Mesendoderm (in vitro differentiated cells): ENCODE measurements at regions not wholly inside any gene's neighbourhood (a gene's known extent, or its start where the extent isn't known, plus 50 kb on each side); places are given as distances from the start of the nearest gene placed in this dataset.

Experiments
- DNase-seq: peaks from one replicate; pipeline ENCODE4 v3.0.0; 2013
- H2AK5ac ChIP-seq: 2 replicates; pipeline ENCODE4 v1.6.1; 2013; ENCODE audit warnings: low read length, inconsistent platforms
- H2BK120ac ChIP-seq: 2 replicates; pipeline ENCODE4 v1.6.1; 2013; ENCODE audit warnings: low read depth, mild to moderate bottlenecking, low read length, moderate library complexity, mixed read lengths
- H2BK15ac ChIP-seq: replicated peaks from 2 replicates; pipeline ENCODE4 v1.6.1; 2013; ENCODE audit warnings: low read depth, mild to moderate bottlenecking, moderate library complexity
- H2BK5ac ChIP-seq: 2 replicates; pipeline ENCODE4 v1.6.1; 2013; ENCODE audit warnings: low read length, inconsistent platforms
- H3K18ac ChIP-seq: 2 replicates; pipeline ENCODE4 v1.6.1; 2013; ENCODE audit warnings: mild to moderate bottlenecking, low read length, mixed read lengths
- H3K23ac ChIP-seq: one replicate; pipeline ENCODE4 v1.6.1; 2013; ENCODE audit warnings: low read length
- H3K27ac ChIP-seq: 2 replicates; pipeline ENCODE4 v1.5.1; 2013; ENCODE audit warnings: low read depth, mild to moderate bottlenecking, inconsistent platforms, low read length, moderate library complexity
- H3K27me3 ChIP-seq: 2 replicates; pipeline ENCODE4 v1.6.1; 2013; ENCODE audit warnings: low read length, control low read depth, mild to moderate bottlenecking, inconsistent platforms; ENCODE audit not compliant: insufficient read depth, poor library complexity
- H3K36me3 ChIP-seq: 2 replicates; pipeline ENCODE4 v1.6.1; 2013; ENCODE audit warnings: low read length, inconsistent platforms; ENCODE audit not compliant: control insufficient read depth, insufficient read depth
- H3K4ac ChIP-seq: one replicate; pipeline ENCODE4 v1.6.1; 2013; ENCODE audit warnings: low read depth, mild to moderate bottlenecking, low read length, moderate library complexity
- H3K4me1 ChIP-seq: 2 replicates; pipeline ENCODE4 v1.6.1; 2013; ENCODE audit warnings: low read depth, low read length, inconsistent platforms; ENCODE audit not compliant: control insufficient read depth
- H3K4me2 ChIP-seq: 2 replicates; pipeline ENCODE4 v1.6.1; 2013; ENCODE audit warnings: low read length
- H3K4me3 ChIP-seq: 2 replicates; pipeline ENCODE4 v1.5.1; 2013; ENCODE audit warnings: mild to moderate bottlenecking, low read length
- H3K56ac ChIP-seq: one replicate; pipeline ENCODE4 v1.6.1; 2013; ENCODE audit warnings: low read length
- H3K79me1 ChIP-seq: 2 replicates; pipeline ENCODE4 v1.6.1; 2013; ENCODE audit warnings: low read length, inconsistent platforms
- H3K79me2 ChIP-seq: 2 replicates; pipeline ENCODE4 v1.6.1; 2013; ENCODE audit warnings: mild to moderate bottlenecking, low read length; ENCODE audit not compliant: control insufficient read depth, insufficient read depth
- H3K9ac ChIP-seq: 2 replicates; pipeline ENCODE4 v1.6.1; 2013; ENCODE audit warnings: low read length, inconsistent platforms
- H4K5ac ChIP-seq: one replicate; pipeline ENCODE4 v1.6.1; 2013; ENCODE audit warnings: low read length
- H4K8ac ChIP-seq: one replicate; pipeline ENCODE4 v1.6.1; 2013; ENCODE audit warnings: low read depth, mild to moderate bottlenecking, control low read depth, low read length, moderate library complexity
- WGBS: extraction: QIAGEN DNeasy Blood & Tissue Kit; methylation state at CpG from one replicate; pipeline ENCODE4 v1.1.7; 2013; ENCODE audit warnings: low lambda C conversion rate, missing lambda C conversion rate; ENCODE audit not compliant: insufficient coverage; ENCODE audit errors: extremely low coverage; 5-methylcytosine and 5-hydroxymethylcytosine counted together

DNA sequence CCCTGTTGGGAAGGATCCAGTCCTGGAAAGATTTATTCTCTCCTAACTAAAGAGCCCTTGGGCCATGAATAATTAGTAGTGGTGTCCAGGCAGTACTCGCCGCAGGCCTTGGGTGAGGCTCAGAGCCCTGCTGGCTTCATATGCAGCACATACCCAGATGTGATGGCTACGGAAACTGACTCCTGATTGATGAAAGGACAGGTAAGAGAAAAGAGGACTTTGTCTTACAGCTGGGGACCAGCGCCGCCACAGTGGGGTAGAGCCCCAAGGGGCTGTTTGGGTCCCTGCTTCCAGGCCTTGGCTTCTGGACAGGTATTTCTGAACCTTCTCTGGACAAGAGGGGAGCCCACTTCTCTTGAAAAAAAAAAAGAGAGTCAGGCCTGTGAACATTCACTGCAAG is 1680.8 kb downstream of the EFNB2 start:
- no peak overlapping the region for H3K4me3 ChIP-seq
- no peak overlapping the region for H3K4me2 ChIP-seq
- no peak overlapping the region for H2AK5ac ChIP-seq
- no peak overlapping the region for H2BK15ac ChIP-seq
- H2BK120ac ChIP-seq, result no peak overlapping the region
- no peaks in the 10 kb centered on the region for H3K79me2 ChIP-seq
- H3K27ac ChIP-seq, result no peak overlapping the region
- H3K36me3 ChIP-seq, result no peaks in the 10 kb centered on the region
- no peak overlapping the region for H3K4ac ChIP-seq
- no peak overlapping the region for H3K23ac ChIP-seq
- no peak overlapping the region for H3K18ac ChIP-seq
- H4K8ac ChIP-seq, result no peak overlapping the region
- H2BK5ac ChIP-seq, result no peak overlapping the region
- no peaks in the 10 kb centered on the region for H3K4me1 ChIP-seq
- no peak for DNase-seq
- WGBS, result no CpG with 5 or more reads among the region's 5 CpGs
- H4K5ac ChIP-seq, result no peak overlapping the region
- H3K56ac ChIP-seq, result no peak overlapping the region
- no peak overlapping the region for H3K9ac ChIP-seq
- no peaks in the 10 kb centered on the region for H3K27me3 ChIP-seq
- no peaks in the 10 kb centered on the region for H3K79me1 ChIP-seq

DNA sequence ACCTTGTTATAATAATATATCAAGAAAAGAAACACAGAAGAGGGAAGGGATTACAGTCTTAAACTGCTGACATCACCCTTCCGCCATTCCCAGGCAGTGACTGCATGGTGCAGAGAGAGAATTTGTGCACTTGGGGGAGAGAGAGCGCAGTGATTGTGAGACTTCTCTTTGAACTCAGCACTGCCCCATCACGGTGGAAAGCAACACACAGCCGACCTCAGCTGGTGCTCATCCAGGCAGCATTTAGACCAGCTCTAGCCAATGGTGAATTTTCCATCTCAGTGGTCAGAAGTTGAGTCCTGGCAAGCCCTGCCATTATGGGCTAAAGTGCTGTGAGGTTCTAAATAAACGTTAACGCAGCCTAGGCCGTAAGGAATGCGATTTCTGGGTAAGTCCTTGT is 1681.5 kb downstream of the EFNB2 start:
- Histone ChIP-seq H2BK120ac (no peak overlapping the region), H3K4ac (no peak overlapping the region), H2AK5ac (no peak overlapping the region), H2BK15ac (no peak overlapping the region), H3K36me3 (no peaks in the 10 kb centered on the region), H4K8ac (no peak overlapping the region), H3K27ac (no peak overlapping the region), H4K5ac (no peak overlapping the region), H3K18ac (no peak overlapping the region), H2BK5ac (no peak overlapping the region), H3K23ac (no peak overlapping the region), H3K4me3 (no peak overlapping the region), H3K9ac (no peak overlapping the region), H3K79me2 (no peaks in the 10 kb centered on the region), H3K79me1 (no peaks in the 10 kb centered on the region), H3K4me2 (no peak overlapping the region), H3K27me3 (no peaks in the 10 kb centered on the region), H3K56ac (no peak overlapping the region), H3K4me1 (no peaks in the 10 kb centered on the region)
- no CpG with 5 or more reads among the region's 8 CpGs for WGBS
- no peak for DNase-seq

DNA sequence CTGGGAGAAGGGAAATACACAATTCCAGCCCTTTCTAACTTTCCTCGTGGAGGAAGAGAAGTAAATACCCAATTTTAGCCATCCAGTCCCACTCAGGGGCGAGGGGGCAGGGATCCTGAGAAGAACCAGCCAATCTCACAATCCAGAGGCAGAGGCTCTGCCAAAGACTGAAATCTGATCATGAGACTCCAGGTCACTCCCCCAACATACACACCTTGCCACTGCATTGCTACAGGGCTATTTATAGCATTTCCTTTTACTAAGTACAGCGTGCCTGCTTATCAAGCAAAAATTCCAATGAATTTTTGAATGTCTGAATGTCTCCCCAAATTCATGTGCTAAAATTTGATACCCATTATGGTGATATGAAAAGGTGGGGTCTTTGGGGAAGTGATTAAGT is 1687.5 kb downstream of the EFNB2 start:
- no peak overlapping the region for H2BK120ac ChIP-seq

DNA sequence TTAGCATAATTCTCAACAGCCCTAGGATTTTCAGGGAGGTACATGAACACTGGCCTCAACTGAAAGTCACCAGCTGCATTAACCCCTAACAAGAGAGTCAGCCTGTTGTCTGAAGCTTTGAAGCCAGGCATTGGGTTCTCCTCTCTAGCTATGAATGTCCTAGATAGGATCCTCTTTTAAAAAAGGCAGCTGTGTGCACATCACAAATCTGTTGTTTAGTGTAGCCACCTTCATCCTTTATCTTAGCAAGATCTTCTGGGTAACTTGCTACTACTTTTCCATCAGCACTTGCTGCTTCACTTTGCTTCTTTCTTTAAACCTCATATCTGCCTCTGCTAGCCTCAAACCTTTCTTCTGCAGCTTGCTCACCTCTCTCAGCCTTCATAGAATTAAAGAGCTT is 1692.1 kb downstream of the EFNB2 start:
- Histone ChIP-seq H2BK5ac (no peak overlapping the region), H2BK120ac (no peak overlapping the region), H3K79me1 (no peaks in the 10 kb centered on the region), H3K27ac (no peak overlapping the region), H3K56ac (no peak overlapping the region), H3K4me1 (no peaks in the 10 kb centered on the region), H3K4me2 (no peak overlapping the region), H3K4me3 (no peak overlapping the region), H3K36me3 (no peaks in the 10 kb centered on the region), H3K23ac (no peak overlapping the region), H3K79me2 (no peaks in the 10 kb centered on the region), H3K18ac (no peak overlapping the region), H2BK15ac (no peak overlapping the region), H3K4ac (no peak overlapping the region), H4K5ac (no peak overlapping the region), H3K27me3 (no peaks in the 10 kb centered on the region), H3K9ac (no peak overlapping the region), H4K8ac (no peak overlapping the region), H2AK5ac (no peak overlapping the region)
- DNase-seq, result no peak

More for the DNA sequence above, 1687.5 kb downstream of the EFNB2 start:
- H3K4me2 ChIP-seq, result no peak overlapping the region
- H3K79me1 ChIP-seq, result no peaks in the 10 kb centered on the region
- no peak overlapping the region for H3K4ac ChIP-seq
- H2AK5ac ChIP-seq, result no peak overlapping the region
- H3K9ac ChIP-seq, result no peak overlapping the region
- no peaks in the 10 kb centered on the region for H3K27me3 ChIP-seq
- H3K56ac ChIP-seq, result no peak overlapping the region
- no peak overlapping the region for H2BK5ac ChIP-seq
- H4K5ac ChIP-seq, result no peak overlapping the region
- WGBS, result no CpG with 5 or more reads among the region's 3 CpGs
- H3K23ac ChIP-seq, result no peak overlapping the region
- no peaks in the 10 kb centered on the region for H3K36me3 ChIP-seq
- DNase-seq, result no peak
- no peak overlapping the region for H3K27ac ChIP-seq
- no peak overlapping the region for H3K18ac ChIP-seq
- no peak overlapping the region for H4K8ac ChIP-seq
- H3K4me3 ChIP-seq, result no peak overlapping the region
- no peaks in the 10 kb centered on the region for H3K79me2 ChIP-seq
- no peaks in the 10 kb centered on the region for H3K4me1 ChIP-seq
- no peak overlapping the region for H2BK15ac ChIP-seq

DNA sequence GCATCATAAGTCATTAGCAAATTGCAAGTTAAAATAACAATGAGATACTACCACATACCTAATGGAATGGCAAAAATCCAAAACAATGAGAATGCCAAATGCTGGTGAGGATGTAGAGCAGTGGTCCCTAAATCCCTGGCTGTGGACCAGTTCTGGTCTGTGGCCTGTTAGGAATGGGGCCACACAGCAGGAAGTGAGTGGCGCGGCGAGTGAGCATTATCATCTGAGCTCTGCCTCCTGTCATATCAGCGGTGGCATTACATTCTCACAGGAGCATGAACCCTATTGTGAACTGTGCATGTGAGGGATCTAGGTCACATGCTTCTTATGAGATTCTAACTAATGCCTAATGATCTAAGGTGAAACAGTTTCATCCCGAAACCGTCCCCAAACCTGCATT is 1694.4 kb downstream of the EFNB2 start:
- Histone ChIP-seq H3K27ac (no peak overlapping the region), H2BK120ac (no peak overlapping the region), H2BK15ac (no peak overlapping the region), H3K56ac (no peak overlapping the region), H3K4ac (no peak overlapping the region), H3K4me2 (no peak overlapping the region), H4K5ac (no peak overlapping the region), H3K79me1 (no peaks in the 10 kb centered on the region), H2BK5ac (no peak overlapping the region), H3K79me2 (no peaks in the 10 kb centered on the region), H3K27me3 (no peaks in the 10 kb centered on the region), H3K4me3 (no peak overlapping the region), H3K23ac (no peak overlapping the region), H3K36me3 (no peaks in the 10 kb centered on the region), H3K4me1 (no peaks in the 10 kb centered on the region), H2AK5ac (no peak overlapping the region), H3K9ac (no peak overlapping the region), H3K18ac (no peak overlapping the region), H4K8ac (no peak overlapping the region)
- DNase-seq, result no peak
- no CpG with 5 or more reads among the region's 6 CpGs for WGBS

DNA sequence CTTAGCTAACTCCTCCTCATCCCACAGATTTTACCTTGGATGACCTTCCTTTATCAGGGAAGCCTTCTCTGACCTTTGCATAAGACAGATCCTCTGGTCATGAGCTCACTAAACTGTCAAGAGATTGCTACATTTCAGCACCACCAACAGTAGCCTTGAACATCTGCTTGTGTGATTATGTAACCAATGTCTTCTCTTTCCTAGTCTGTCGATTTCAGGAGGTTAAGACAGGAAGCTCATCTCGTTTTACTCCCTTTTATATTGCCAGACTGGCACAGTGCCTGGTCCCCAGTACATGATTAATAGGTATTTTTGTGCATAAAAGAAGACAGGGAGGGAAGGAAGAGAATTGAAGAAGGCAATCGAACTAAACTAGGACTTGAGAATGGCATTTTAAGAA is 1697.7 kb downstream of the EFNB2 start:
- Histone ChIP-seq H2AK5ac (no peak overlapping the region), H3K4me1 (no peaks in the 10 kb centered on the region), H3K23ac (no peak overlapping the region), H3K27me3 (no peaks in the 10 kb centered on the region), H3K4me2 (no peak overlapping the region), H4K5ac (no peak overlapping the region), H4K8ac (no peak overlapping the region), H2BK120ac (no peak overlapping the region), H3K27ac (no peak overlapping the region), H3K79me2 (no peaks in the 10 kb centered on the region), H2BK15ac (no peak overlapping the region), H3K36me3 (no peaks in the 10 kb centered on the region), H3K4ac (no peak overlapping the region), H3K9ac (no peak overlapping the region), H3K4me3 (no peak overlapping the region), H3K18ac (no peak overlapping the region), H3K56ac (no peak overlapping the region), H2BK5ac (no peak overlapping the region), H3K79me1 (no peaks in the 10 kb centered on the region)
- no CpG with 5 or more reads among the region's 3 CpGs for WGBS
- no peak for DNase-seq
